ENCODE measurements at regions not wholly inside any gene's neighbourhood (a gene's known extent, or its start where the extent isn't known, plus 50 kb on each side); places are given as distances from the start of the nearest gene placed in this dataset.

GRCh38 chr3:115388811-115389210 is 234.5 kb upstream of the GAP43 start:
- no peak overlapping the region for H3K4me3 ChIP-seq (ENCODE audit: low read depth, low read length)
- TF ChIP-seq, protein P1, sequence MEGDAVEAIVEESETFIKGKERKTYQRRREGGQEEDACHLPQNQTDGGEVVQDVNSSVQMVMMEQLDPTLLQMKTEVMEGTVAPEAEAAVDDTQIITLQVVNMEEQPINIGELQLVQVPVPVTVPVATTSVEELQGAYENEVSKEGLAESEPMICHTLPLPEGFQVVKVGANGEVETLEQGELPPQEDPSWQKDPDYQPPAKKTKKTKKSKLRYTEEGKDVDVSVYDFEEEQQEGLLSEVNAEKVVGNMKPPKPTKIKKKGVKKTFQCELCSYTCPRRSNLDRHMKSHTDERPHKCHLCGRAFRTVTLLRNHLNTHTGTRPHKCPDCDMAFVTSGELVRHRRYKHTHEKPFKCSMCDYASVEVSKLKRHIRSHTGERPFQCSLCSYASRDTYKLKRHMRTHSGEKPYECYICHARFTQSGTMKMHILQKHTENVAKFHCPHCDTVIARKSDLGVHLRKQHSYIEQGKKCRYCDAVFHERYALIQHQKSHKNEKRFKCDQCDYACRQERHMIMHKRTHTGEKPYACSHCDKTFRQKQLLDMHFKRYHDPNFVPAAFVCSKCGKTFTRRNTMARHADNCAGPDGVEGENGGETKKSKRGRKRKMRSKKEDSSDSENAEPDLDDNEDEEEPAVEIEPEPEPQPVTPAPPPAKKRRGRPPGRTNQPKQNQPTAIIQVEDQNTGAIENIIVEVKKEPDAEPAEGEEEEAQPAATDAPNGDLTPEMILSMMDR (conservative IDR thresholded peaks at IDR 0.05; ENCODE audit: low read depth, low read length) = no peak
- no peak for DNase-seq (ENCODE audit: low read depth)

GRCh38 chr3:115396801-115397200 is 226.5 kb upstream of the GAP43 start:
- DNase-seq (ENCODE audit: low read depth) = no peak
- no peak overlapping the region for H3K4me3 ChIP-seq (ENCODE audit: low read depth, low read length)
- TF ChIP-seq, protein P1 (conservative IDR thresholded peaks at IDR 0.05; ENCODE audit: low read depth, low read length) = no peak

- TF ChIP-seq, protein P1 (conservative IDR thresholded peaks at IDR 0.05; ENCODE audit: low read depth, low read length) = no peak
- DNase-seq (ENCODE audit: low read depth) = peak; percentile 45
- no peak overlapping the region for H3K4me3 ChIP-seq (ENCODE audit: low read depth, low read length)
These were observed 225.9 kb upstream of the GAP43 start for GRCh38 chr3:115397433-115397832.

GRCh38 chr3:115398506-115398905 is 224.8 kb upstream of the GAP43 start:
- no peak for DNase-seq (ENCODE audit: low read depth)
- TF ChIP-seq, protein P1 (conservative IDR thresholded peaks at IDR 0.05; ENCODE audit: low read depth, low read length) = no peak
- no peak overlapping the region for H3K4me3 ChIP-seq (ENCODE audit: low read depth, low read length)

DNA sequence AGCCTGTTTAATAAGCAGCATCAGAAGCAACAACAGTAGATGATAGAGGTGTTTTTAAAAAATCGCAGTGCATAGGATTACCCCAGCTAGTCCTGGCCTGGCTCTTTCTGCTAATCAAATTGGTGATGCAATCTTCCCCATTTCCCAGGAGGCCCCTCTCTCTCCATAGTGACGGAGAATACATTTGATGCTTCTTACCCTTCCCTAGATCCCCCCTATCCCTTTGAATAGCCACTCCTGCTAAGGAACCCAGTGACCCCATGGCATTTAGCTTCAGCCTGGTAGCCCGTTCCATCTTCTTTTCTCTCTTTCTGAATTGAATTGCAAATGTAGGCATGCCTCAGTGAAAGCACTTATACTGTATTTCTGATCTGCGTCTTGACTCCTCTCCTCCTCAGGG is 223.6 kb upstream of the GAP43 start:
- H3K4me3 ChIP-seq (ENCODE audit: low read depth, low read length) = no peak overlapping the region
- no peak for DNase-seq (ENCODE audit: low read depth)
- TF ChIP-seq, protein P1 (conservative IDR thresholded peaks at IDR 0.05; ENCODE audit: low read depth, low read length) = no peak

GRCh38 chr3:115401298-115401697 is 222.0 kb upstream of the GAP43 start:
- TF ChIP-seq, protein P1 (conservative IDR thresholded peaks at IDR 0.05; ENCODE audit: low read depth, low read length) = no peak
- DNase-seq (ENCODE audit: low read depth) = peak; percentile 95
- no peak overlapping the region for H3K4me3 ChIP-seq (ENCODE audit: low read depth, low read length)

DNA sequence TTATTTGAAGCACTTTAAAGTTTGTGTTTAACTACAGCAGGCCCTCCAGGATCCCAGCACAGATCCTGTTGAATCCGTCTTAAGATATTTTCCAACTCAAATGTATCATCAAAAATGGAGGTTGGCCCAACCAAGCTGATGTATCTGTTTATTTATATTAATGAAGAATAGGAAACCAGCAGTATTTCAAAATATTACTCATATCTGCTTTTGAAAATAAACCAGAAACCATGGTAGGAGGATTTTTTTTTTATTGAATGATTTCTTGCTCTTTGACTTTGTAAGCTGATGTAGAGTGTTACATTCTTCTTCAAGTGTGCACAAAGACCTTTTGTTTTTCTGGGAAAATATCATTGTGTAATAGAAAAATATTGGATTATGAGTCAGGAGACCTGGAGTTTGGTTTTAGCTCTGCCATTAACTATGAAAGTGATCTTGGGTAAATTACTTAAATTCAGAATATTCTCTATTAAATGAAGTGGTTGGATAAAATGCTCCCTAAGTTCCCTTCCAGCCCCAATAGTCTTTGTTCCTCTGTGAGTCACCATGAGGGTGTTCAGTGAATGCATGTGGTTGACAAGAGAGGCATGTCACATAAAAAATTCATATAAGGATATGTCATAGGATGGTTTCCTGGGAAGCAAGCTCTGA is 221.3 kb upstream of the GAP43 start:
- TF ChIP-seq, protein P1 (conservative IDR thresholded peaks at IDR 0.05; ENCODE audit: low read depth, low read length) = no peak
- no peak overlapping the region for H3K4me3 ChIP-seq (ENCODE audit: low read depth, low read length)
- peak; percentile 70 for DNase-seq (ENCODE audit: low read depth)
